ENCODE measurements at regions not wholly inside any gene's neighbourhood (a gene's known extent, or its start where the extent isn't known, plus 50 kb on each side); places are given as distances from the start of the nearest gene placed in this dataset.

- TF ChIP-seq ZNF555 (tag by site-specific recombination; conservative IDR thresholded peaks at IDR 0.05) = no peak
- TF ChIP-seq HOXC10 (CRISPR knock-in tag; IDR thresholded peaks at IDR 0.05) = no peak
- TF ChIP-seq ZNF23 (tag by site-specific recombination; IDR thresholded peaks at IDR 0.05; ENCODE audit: borderline replicate concordance) = no peak
- no peak for TF ChIP-seq ZNF174 (tag by site-specific recombination; IDR thresholded peaks at IDR 0.05)
These were observed 123.2 kb downstream of the PABPC4L start (continued) for GRCh38 chr4:134078230-134078914.

GRCh38 chr4:134073711-134074110, 127.9 kb downstream of the PABPC4L start:
- Histone ChIP-seq H3K4me1 (ENCODE audit: control insufficient read depth, insufficient read depth, low read length) (no peaks in the 10 kb centered on the region), H3K4me3 (ENCODE audit: low read depth, low read length) (no peak overlapping the region), H3K27ac (ENCODE audit: extremely low read depth, low read depth, low read length) (no peak overlapping the region), H3K36me3 (ENCODE audit: control insufficient read depth in 2 of 2, insufficient read depth in 1 of 2, low read length in 2 of 2) (no peaks in the 10 kb centered on the region), H3K9me3 (ENCODE audit: control insufficient read depth, insufficient read depth, low read depth, low read length) (no peaks in the 10 kb centered on the region)
- POLR2A ChIA-PET = no interaction called here
- CTCF ChIA-PET = no interaction called here
- no peak for TF ChIP-seq GFI1B (tag by site-specific recombination; IDR thresholded peaks at IDR 0.05)
- no peak for TF ChIP-seq ZNF211 (tag by site-specific recombination; IDR thresholded peaks at IDR 0.05; ENCODE audit: low read depth)
- TF ChIP-seq ZNF76 (tag by site-specific recombination; IDR thresholded peaks at IDR 0.05; ENCODE audit: borderline replicate concordance, low read depth) = no peak
- no peak for TF ChIP-seq ZNF514 (tag by site-specific recombination; IDR thresholded peaks at IDR 0.05)
- no peak for TF ChIP-seq ZNF157 (tag by site-specific recombination; IDR thresholded peaks at IDR 0.05)
- TF ChIP-seq PBX3 (CRISPR knock-in tag; IDR thresholded peaks at IDR 0.05) = no peak
- no peak for TF ChIP-seq ZNF548 (tag by site-specific recombination; IDR thresholded peaks at IDR 0.05)
- TF ChIP-seq SP3 (tag by site-specific recombination; IDR thresholded peaks at IDR 0.05) = no peak
- no peak for TF ChIP-seq ZNF138 (tag by site-specific recombination; IDR thresholded peaks at IDR 0.05; ENCODE audit: borderline replicate concordance)
- TF ChIP-seq ZNF610 (tag by site-specific recombination; IDR thresholded peaks at IDR 0.05; ENCODE audit: borderline replicate concordance) = no peak
- no peak for TF ChIP-seq ZNF776 (tag by site-specific recombination; IDR thresholded peaks at IDR 0.05; ENCODE audit: borderline replicate concordance)
- TF ChIP-seq, protein P1, sequence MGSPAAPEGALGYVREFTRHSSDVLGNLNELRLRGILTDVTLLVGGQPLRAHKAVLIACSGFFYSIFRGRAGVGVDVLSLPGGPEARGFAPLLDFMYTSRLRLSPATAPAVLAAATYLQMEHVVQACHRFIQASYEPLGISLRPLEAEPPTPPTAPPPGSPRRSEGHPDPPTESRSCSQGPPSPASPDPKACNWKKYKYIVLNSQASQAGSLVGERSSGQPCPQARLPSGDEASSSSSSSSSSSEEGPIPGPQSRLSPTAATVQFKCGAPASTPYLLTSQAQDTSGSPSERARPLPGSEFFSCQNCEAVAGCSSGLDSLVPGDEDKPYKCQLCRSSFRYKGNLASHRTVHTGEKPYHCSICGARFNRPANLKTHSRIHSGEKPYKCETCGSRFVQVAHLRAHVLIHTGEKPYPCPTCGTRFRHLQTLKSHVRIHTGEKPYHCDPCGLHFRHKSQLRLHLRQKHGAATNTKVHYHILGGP (tag by site-specific recombination; IDR thresholded peaks at IDR 0.05) = no peak
- TF ChIP-seq SCRT1 (tag by site-specific recombination; IDR thresholded peaks at IDR 0.05; ENCODE audit: borderline replicate concordance) = no peak
- TF ChIP-seq, protein P2, sequence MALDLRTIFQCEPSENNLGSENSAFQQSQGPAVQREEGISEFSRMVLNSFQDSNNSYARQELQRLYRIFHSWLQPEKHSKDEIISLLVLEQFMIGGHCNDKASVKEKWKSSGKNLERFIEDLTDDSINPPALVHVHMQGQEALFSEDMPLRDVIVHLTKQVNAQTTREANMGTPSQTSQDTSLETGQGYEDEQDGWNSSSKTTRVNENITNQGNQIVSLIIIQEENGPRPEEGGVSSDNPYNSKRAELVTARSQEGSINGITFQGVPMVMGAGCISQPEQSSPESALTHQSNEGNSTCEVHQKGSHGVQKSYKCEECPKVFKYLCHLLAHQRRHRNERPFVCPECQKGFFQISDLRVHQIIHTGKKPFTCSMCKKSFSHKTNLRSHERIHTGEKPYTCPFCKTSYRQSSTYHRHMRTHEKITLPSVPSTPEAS (tag by site-specific recombination; IDR thresholded peaks at IDR 0.05) = no peak
- no peak for TF ChIP-seq ATF2 (tag by site-specific recombination; IDR thresholded peaks at IDR 0.05; ENCODE audit: low read depth)
- TF ChIP-seq HOXC10 (CRISPR knock-in tag; IDR thresholded peaks at IDR 0.05) = no peak
- no peak for TF ChIP-seq ZNF221 (tag by site-specific recombination; IDR thresholded peaks at IDR 0.05; ENCODE audit: borderline replicate concordance)
- no peak for TF ChIP-seq ZNF140 (tag by site-specific recombination; IDR thresholded peaks at IDR 0.05)
- TF ChIP-seq ZBTB49 (tag by site-specific recombination; IDR thresholded peaks at IDR 0.05; ENCODE audit: low read depth) = no peak
